ENCODE measurements at regions not wholly inside any gene's neighbourhood (a gene's known extent, or its start where the extent isn't known, plus 50 kb on each side); places are given as distances from the start of the nearest gene placed in this dataset.

DNA sequence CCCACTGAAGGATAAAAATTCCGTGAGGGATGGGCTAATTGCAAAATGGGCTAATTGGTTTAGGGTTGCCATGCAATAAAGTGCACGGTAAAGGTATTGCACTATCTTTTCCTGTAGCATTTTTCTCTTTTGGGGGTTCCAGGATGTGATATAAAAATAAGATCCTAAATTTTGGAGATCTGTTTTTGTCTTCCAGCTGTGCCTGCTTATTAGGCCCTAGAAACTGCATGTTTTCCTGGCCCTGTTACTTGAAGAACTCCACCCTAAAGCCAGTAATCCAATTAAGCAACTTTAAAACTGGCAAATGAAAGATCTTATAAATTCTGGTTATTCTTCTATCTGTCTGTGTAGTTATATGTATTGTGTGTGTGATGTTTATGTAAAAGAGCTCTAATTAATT is 2489.6 kb downstream of the PCDH9 start:
- TF ChIP-seq, protein P1, sequence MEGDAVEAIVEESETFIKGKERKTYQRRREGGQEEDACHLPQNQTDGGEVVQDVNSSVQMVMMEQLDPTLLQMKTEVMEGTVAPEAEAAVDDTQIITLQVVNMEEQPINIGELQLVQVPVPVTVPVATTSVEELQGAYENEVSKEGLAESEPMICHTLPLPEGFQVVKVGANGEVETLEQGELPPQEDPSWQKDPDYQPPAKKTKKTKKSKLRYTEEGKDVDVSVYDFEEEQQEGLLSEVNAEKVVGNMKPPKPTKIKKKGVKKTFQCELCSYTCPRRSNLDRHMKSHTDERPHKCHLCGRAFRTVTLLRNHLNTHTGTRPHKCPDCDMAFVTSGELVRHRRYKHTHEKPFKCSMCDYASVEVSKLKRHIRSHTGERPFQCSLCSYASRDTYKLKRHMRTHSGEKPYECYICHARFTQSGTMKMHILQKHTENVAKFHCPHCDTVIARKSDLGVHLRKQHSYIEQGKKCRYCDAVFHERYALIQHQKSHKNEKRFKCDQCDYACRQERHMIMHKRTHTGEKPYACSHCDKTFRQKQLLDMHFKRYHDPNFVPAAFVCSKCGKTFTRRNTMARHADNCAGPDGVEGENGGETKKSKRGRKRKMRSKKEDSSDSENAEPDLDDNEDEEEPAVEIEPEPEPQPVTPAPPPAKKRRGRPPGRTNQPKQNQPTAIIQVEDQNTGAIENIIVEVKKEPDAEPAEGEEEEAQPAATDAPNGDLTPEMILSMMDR (IDR thresholded peaks at IDR 0.05): no peak
- no peak for TF ChIP-seq EP300 (IDR thresholded peaks at IDR 0.05)
- TF ChIP-seq POLR2A (IDR thresholded peaks at IDR 0.05): no peak
